ENCODE measurements at regions not wholly inside any gene's neighbourhood (a gene's known extent, or its start where the extent isn't known, plus 50 kb on each side); places are given as distances from the start of the nearest gene placed in this dataset.

GRCh38 chr22:34765115-34765514, 300.8 kb upstream of the ISX start:
- FAIRE-seq, result no peak
- TF ChIP-seq EZH2 (IDR thresholded peaks at IDR 0.05; ENCODE audit: low read length) (no peak), CTCF (optimal IDR thresholded peaks at IDR 0.05 in 1 of 3, IDR thresholded peaks at IDR 0.05 in 1 of 3, conservative IDR thresholded peaks at IDR 0.05 in 1 of 3; ENCODE audit: extremely low read depth in 1 of 3, insufficient read depth in 2 of 3, low read length in 3 of 3) (no peak)

DNA sequence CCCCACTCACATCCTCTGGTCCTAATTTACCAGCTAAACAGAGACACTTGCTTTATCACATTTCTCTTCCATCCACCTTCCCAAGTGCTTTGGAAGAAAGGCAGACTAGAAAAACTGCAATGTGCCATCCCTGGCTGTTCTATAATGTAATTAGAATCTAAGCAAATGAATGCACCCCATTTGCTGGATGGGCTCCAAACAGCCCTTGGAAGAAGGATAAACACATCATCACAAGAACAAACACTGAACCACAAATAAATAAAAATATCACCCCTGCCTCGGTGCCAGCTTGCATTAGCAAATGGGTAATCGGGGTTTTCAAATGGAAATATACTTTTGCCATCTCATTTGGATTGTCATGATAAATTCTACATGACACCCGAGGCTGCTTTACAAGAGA, 296.6 kb upstream of the ISX start:
- Histone ChIP-seq H3K9ac (ENCODE audit: control insufficient read depth, extremely low read depth, insufficient read depth, low read length) (no peak overlapping the region), H2AFZ (ENCODE audit: control insufficient read depth, low read length) (no peak overlapping the region), H3K27me3 (ENCODE audit: control insufficient read depth, extremely low read depth, insufficient read depth, low read length) (no peaks in the 10 kb centered on the region), H3K4me3 (ENCODE audit: control insufficient read depth in 2 of 3, extremely low read depth in 1 of 3, insufficient read depth in 2 of 3, low read depth in 1 of 3, low read length in 3 of 3) (no peak overlapping the region), H3K4me1 (ENCODE audit: control insufficient read depth, extremely low read depth, insufficient read depth, low read length) (no peaks in the 10 kb centered on the region), H3K27ac (ENCODE audit: control insufficient read depth, insufficient read depth, low read length) (no peak overlapping the region), H3K79me2 (ENCODE audit: control insufficient read depth, insufficient read depth, low read length) (no peaks in the 10 kb centered on the region), H3K4me2 (ENCODE audit: control insufficient read depth, extremely low read depth, insufficient read depth, low read depth, low read length) (no peak overlapping the region), H4K20me1 (ENCODE audit: control insufficient read depth, extremely low read depth, insufficient read depth, low read length) (no peaks in the 10 kb centered on the region), H3K9me3 (ENCODE audit: control insufficient read depth, low read depth, low read length) (no peaks in the 10 kb centered on the region), H3K36me3 (ENCODE audit: control insufficient read depth in 2 of 2, extremely low read depth in 1 of 2, insufficient read depth in 2 of 2, low read length in 2 of 2) (no peaks in the 10 kb centered on the region), H3K9me1 (ENCODE audit: control insufficient read depth, extremely low read depth, insufficient read depth, low read length) (no peaks in the 10 kb centered on the region)
- FAIRE-seq (no peak), DNase-seq (ENCODE audit: low read depth, low spot score) (no peak)
- TF ChIP-seq CTCF (optimal IDR thresholded peaks at IDR 0.05 in 1 of 3, IDR thresholded peaks at IDR 0.05 in 1 of 3, conservative IDR thresholded peaks at IDR 0.05 in 1 of 3; ENCODE audit: extremely low read depth in 1 of 3, insufficient read depth in 2 of 3, low read length in 3 of 3), result no peak
- TF ChIP-seq EZH2 (IDR thresholded peaks at IDR 0.05; ENCODE audit: low read length), result no peak
- dilution Hi-C loops (cut with MboI; ENCODE audit: extremely low pct_ligation_motif_present, low sequenced_read_pairs), result no loop called here

More at GRCh38 chr22:34765115-34765514, 300.8 kb upstream of the ISX start:
- Histone ChIP-seq H3K4me2 (ENCODE audit: control insufficient read depth, extremely low read depth, insufficient read depth, low read depth, low read length) (no peak overlapping the region), H3K36me3 (ENCODE audit: control insufficient read depth in 2 of 2, extremely low read depth in 1 of 2, insufficient read depth in 2 of 2, low read length in 2 of 2) (no peaks in the 10 kb centered on the region), H3K79me2 (ENCODE audit: control insufficient read depth, insufficient read depth, low read length) (no peaks in the 10 kb centered on the region), H3K27ac (ENCODE audit: control insufficient read depth, insufficient read depth, low read length) (no peak overlapping the region), H3K4me1 (ENCODE audit: control insufficient read depth, extremely low read depth, insufficient read depth, low read length) (peaks cover 9% of the 10 kb centered on the region), H3K27me3 (ENCODE audit: control insufficient read depth, extremely low read depth, insufficient read depth, low read length) (no peaks in the 10 kb centered on the region), H3K9ac (ENCODE audit: control insufficient read depth, extremely low read depth, insufficient read depth, low read length) (no peak overlapping the region), H2AFZ (ENCODE audit: control insufficient read depth, low read length) (no peak overlapping the region), H4K20me1 (ENCODE audit: control insufficient read depth, extremely low read depth, insufficient read depth, low read length) (no peaks in the 10 kb centered on the region), H3K9me3 (ENCODE audit: control insufficient read depth, low read depth, low read length) (no peaks in the 10 kb centered on the region), H3K4me3 (ENCODE audit: control insufficient read depth in 2 of 3, extremely low read depth in 1 of 3, insufficient read depth in 2 of 3, low read depth in 1 of 3, low read length in 3 of 3) (no peak overlapping the region), H3K9me1 (ENCODE audit: control insufficient read depth, extremely low read depth, insufficient read depth, low read length) (no peaks in the 10 kb centered on the region)
- dilution Hi-C loops (cut with MboI; ENCODE audit: extremely low pct_ligation_motif_present, low sequenced_read_pairs), result no loop called here
- DNase-seq (ENCODE audit: low read depth, low spot score), result no peak

All from keratinocyte (primary cell).